ENCODE measurements at regions not wholly inside any gene's neighbourhood (a gene's known extent, or its start where the extent isn't known, plus 50 kb on each side); places are given as distances from the start of the nearest gene placed in this dataset.

GRCh38 chr17:54793271-54793670, 107.4 kb upstream of the TOM1L1 start:
- Histone ChIP-seq H3K9ac (no peak overlapping the region), H3K4me1 (no peaks in the 10 kb centered on the region), H3K4me2 (ENCODE audit: low read length) (no peak overlapping the region), H3K79me2 (no peaks in the 10 kb centered on the region), H3K27ac (no peak overlapping the region), H3K27me3 (ENCODE audit: control insufficient read depth, insufficient read depth, low read length) (no peaks in the 10 kb centered on the region), H3K36me3 (ENCODE audit: control insufficient read depth, insufficient read depth, low read length) (no peaks in the 10 kb centered on the region), H3K9me3 (ENCODE audit: control insufficient read depth, low read length) (no peaks in the 10 kb centered on the region), H2AFZ (no peak overlapping the region), H3K4me3 (ENCODE audit: low read depth, low read length) (no peak overlapping the region)
- TF ChIP-seq CTCF (IDR thresholded peaks at IDR 0.05), result no peak

- H2AFZ ChIP-seq, result no peak overlapping the region
- TF ChIP-seq CTCF (IDR thresholded peaks at IDR 0.05), result no peak
- H3K79me2 ChIP-seq, result no peaks in the 10 kb centered on the region
Measured at GRCh38 chr17:54795046-54795445, 105.6 kb upstream of the TOM1L1 start.

GRCh38 chr17:54807331-54807730, 93.3 kb upstream of the TOM1L1 start:
- no peak overlapping the region for H3K4me2 ChIP-seq (ENCODE audit: low read length)
- H3K9ac ChIP-seq, result no peak overlapping the region
- H3K27ac ChIP-seq, result no peak overlapping the region
- no peak for TF ChIP-seq CTCF (IDR thresholded peaks at IDR 0.05)
- H3K36me3 ChIP-seq (ENCODE audit: control insufficient read depth, insufficient read depth, low read length), result no peaks in the 10 kb centered on the region
- H2AFZ ChIP-seq, result no peak overlapping the region
- no peaks in the 10 kb centered on the region for H3K79me2 ChIP-seq
- H3K4me3 ChIP-seq (ENCODE audit: low read depth, low read length), result no peak overlapping the region
- H3K9me3 ChIP-seq (ENCODE audit: control insufficient read depth, low read length), result no peaks in the 10 kb centered on the region
- H3K4me1 ChIP-seq, result no peaks in the 10 kb centered on the region
- H3K27me3 ChIP-seq (ENCODE audit: control insufficient read depth, insufficient read depth, low read length), result no peaks in the 10 kb centered on the region

More at GRCh38 chr17:54795046-54795445, 105.6 kb upstream of the TOM1L1 start:
- H3K36me3 ChIP-seq (ENCODE audit: control insufficient read depth, insufficient read depth, low read length), result no peaks in the 10 kb centered on the region
- no peak overlapping the region for H3K27ac ChIP-seq
- H3K4me3 ChIP-seq (ENCODE audit: low read depth, low read length), result no peak overlapping the region
- no peak overlapping the region for H3K9ac ChIP-seq
- H3K9me3 ChIP-seq (ENCODE audit: control insufficient read depth, low read length), result no peaks in the 10 kb centered on the region
- H3K4me1 ChIP-seq, result no peaks in the 10 kb centered on the region
- no peaks in the 10 kb centered on the region for H3K27me3 ChIP-seq (ENCODE audit: control insufficient read depth, insufficient read depth, low read length)
- no peak overlapping the region for H3K4me2 ChIP-seq (ENCODE audit: low read length)

- H3K79me2 ChIP-seq, result no peaks in the 10 kb centered on the region
- no peak overlapping the region for H3K9ac ChIP-seq
- no peaks in the 10 kb centered on the region for H3K36me3 ChIP-seq (ENCODE audit: control insufficient read depth, insufficient read depth, low read length)
- TF ChIP-seq CTCF (IDR thresholded peaks at IDR 0.05), result no peak
- no peaks in the 10 kb centered on the region for H3K4me1 ChIP-seq
- H3K9me3 ChIP-seq (ENCODE audit: control insufficient read depth, low read length), result no peaks in the 10 kb centered on the region
- H2AFZ ChIP-seq, result no peak overlapping the region
- H3K27me3 ChIP-seq (ENCODE audit: control insufficient read depth, insufficient read depth, low read length), result no peaks in the 10 kb centered on the region
- no peak overlapping the region for H3K4me2 ChIP-seq (ENCODE audit: low read length)
- no peak overlapping the region for H3K27ac ChIP-seq
- no peak overlapping the region for H3K4me3 ChIP-seq (ENCODE audit: low read depth, low read length)
Measured at GRCh38 chr17:54813896-54814295, 86.8 kb upstream of the TOM1L1 start.

GRCh38 chr17:54814371-54814770, 86.3 kb upstream of the TOM1L1 start:
- Histone ChIP-seq H3K27me3 (ENCODE audit: control insufficient read depth, insufficient read depth, low read length) (no peaks in the 10 kb centered on the region), H3K9me3 (ENCODE audit: control insufficient read depth, low read length) (no peaks in the 10 kb centered on the region), H3K9ac (no peak overlapping the region), H3K4me2 (ENCODE audit: low read length) (no peak overlapping the region), H3K27ac (no peak overlapping the region), H2AFZ (no peak overlapping the region), H3K36me3 (ENCODE audit: control insufficient read depth, insufficient read depth, low read length) (no peaks in the 10 kb centered on the region), H3K79me2 (no peaks in the 10 kb centered on the region), H3K4me3 (ENCODE audit: low read depth, low read length) (no peak overlapping the region), H3K4me1 (no peaks in the 10 kb centered on the region)
- no peak for TF ChIP-seq CTCF (IDR thresholded peaks at IDR 0.05)

All from parathyroid adenoma (tissue), 2 donors.